HG03521 (cell line): ENCODE measurements at regions not wholly inside any gene's neighbourhood (a gene's known extent, or its start where the extent isn't known, plus 50 kb on each side); places are given as distances from the start of the nearest gene placed in this dataset.

Experiments used
- ATAC-seq: cut with Tn5 transposase; IDR thresholded peaks from one replicate; pipeline ENCODE4 v1.9.1; 2021; ENCODE audit warnings: mild to moderate bottlenecking, moderate library complexity; ENCODE audit not compliant: unreplicated experiment

DNA sequence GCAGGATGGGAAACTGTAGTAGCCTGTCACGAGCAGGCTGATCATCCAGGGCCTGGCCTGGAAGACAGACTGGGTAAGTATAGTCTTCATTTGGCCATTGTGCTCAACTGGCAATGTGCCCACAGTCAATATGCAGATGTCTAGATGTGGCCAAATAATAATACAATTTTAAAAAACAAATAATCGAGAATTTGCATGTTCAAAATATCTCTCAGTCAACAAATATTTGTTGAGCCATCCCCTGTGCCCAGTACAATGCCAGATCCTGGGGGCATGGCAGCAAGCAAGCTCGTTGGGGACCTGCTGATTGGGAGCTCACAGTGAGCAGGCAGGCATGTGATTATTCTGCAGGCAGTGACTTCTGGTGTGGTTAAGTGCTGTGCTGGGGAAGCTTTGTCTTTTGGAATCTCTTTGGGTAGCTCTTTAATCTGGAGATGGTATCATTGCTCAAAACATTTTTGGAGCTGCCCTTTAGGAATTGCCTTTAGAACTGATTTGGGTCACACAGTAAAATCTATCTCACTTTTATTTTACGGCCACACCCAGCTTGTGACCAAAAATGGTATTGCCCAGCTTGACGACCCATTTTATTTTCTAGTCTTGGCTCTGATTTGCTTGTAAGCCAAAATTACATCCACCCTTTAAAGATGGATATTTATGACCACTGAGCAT is 92.2 kb downstream of the PLCE1 start:
- no peak for ATAC-seq

DNA sequence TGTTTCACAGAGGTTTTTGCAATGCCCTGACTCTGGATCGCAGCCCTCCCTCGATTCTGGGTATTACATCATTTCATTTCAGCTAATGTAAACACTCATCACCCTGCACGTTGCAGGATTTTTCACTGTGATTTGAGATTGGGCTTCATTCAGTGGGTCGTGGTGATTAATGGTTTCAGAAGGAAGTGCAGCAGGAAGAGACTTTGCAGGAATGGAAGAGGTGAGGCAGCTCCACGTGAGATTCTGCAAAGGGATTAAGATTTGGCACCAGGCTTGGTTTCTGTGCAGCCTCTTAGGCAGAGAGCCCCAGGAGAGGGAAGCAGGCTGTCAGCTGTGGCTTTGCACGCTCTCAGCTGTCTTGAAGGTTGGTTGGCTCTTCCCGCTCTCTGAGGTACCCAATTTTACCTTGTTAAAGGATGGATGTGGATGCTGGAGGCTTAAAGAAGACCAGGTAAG is 95.2 kb downstream of the PLCE1 start:
- no peak for ATAC-seq

DNA sequence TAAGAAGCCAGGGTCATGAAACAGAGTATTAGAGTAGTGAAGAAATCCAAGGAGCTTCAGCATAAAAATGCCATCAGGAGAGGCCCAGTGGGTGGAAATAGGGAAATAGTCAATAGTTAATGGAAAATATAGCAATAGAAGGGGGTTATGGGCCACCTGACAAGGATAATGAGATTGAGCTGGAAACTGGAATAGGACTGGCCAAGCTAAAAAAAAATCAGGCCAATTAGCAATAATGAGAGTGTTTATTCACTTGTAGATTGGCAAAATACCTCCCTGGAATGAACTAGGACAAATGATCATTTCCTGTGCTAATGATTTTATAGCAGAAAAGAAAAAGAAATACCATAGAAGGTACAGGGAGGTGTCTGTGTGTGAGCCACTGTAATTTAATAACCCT is 97.9 kb downstream of the PLCE1 start:
- ATAC-seq: no peak

DNA sequence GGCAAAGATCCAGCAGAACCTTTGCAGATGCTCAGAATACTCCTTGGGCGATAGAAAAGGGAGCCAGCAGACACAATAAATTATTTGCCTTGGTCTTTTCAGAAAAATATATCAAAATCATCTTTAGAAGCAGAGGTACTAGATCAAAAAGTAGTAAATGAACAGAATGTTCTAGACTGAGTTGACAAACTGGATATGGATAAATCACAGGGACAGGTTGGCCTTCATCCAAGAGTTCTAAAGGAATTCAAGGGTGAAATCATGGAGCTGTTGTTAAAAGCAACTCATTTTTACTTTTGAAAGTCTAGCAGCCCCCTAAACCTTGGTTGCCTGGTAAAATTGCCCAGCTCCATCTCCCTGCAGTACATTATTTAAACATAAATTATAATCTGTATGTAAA is 99.1 kb downstream of the PLCE1 start:
- ATAC-seq: no peak

DNA sequence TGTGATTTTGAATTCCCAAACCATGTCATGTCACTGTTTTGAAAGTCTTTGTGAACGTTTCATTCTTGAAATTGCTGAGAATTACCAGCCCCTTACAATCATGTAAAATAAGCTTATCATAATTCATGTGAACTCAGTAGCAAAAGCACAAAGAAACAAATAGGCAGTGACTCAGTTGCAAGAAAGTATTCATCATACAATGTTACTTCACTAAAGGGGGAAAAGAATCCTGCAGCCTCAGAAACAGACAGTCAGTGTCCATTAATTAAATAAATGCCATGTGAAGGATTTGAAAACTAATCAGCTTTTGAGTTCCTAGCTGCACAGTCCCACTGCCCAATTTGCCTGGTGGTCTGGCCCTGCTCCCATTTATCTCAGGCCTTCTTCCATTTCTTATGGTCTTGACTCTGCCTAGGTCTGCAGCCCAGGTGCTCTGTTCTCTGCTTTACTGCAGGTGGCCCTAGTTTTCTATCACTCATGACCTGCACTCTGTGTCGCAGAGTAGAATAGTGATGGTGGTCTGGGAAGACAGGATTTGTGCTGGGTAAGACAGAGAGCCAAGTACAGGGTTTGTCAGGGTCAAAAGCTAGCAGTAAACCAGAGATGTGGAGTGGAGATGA is 99.7 kb downstream of the PLCE1 start:
- ATAC-seq: no peak

DNA sequence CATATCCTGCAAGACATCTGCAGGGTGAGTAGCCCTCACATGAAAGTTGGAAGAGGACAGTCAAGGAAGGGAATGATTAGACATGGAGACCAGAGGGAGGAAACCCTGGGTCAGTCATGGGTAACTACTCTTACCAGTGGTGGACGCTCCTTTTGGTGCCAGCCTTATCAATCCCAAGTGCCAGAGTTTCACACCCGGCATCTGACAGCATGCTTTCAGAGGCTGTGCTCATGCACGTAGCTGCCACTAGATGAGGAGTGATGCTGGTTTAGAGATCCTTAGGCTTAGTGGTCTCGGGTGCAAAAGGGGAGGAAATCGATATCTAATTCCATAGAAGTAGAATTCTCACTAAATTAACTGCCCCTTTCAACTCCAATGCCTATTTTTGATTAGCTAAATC is 100.8 kb downstream of the PLCE1 start:
- no peak for ATAC-seq

DNA sequence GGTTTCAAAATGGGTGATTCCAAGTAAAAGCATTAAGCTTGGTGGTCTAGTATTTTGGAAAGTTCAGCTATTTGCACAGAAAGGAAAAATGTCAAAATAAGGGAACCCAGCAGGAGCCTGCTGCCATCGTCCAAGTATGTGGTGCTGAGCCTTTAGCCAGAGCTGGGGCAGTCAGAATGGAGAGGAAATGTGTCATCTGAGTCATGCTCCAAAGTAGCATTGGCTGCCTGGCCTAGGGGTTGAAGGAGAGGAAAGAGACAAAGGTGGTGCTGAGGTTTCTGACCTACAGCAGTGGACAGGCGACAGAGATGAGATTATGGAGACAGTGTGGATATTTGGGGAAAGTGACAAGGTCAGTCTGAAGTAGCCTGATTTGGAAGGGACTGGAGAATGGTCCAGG is 103.9 kb downstream of the PLCE1 start:
- ATAC-seq: no peak

DNA sequence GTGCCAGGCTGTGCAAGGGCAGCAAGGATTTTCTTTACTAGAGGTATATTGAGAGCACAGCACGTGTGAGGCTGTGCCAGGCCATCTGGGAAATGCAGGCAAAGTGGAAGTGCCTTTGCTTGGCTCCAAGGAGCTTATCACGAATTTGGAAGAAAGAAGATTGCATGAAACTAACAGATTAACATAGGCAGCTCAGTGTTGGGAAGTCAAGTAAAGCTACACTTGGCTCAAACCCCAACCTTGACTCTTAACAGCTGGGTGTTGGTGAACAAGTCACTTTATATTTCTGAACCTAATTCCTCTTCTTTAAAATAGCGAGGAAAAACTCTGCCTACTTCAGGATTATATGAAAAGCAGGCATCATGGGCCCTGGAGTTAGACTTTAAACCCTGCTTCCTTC is 105.2 kb downstream of the PLCE1 start:
- no peak for ATAC-seq

DNA sequence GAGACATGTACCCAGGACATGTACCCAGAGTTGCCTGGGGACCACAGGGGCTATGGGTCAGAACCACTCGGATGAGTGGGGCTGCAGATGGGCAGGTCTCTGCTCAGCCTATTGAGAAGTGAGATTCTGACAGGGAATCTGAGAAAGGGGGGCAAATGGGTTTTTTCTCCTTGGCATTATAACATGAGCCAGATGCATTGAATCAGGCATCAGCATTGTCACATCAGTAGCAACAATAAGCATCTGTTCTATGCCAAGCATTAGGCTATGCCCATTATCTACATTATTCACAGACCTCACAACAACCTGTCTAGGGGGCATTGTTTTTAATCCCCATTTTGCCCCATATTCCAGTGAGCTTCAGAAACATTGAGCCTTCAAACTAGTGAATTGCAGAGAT is 108.2 kb downstream of the PLCE1 start:
- no peak for ATAC-seq

DNA sequence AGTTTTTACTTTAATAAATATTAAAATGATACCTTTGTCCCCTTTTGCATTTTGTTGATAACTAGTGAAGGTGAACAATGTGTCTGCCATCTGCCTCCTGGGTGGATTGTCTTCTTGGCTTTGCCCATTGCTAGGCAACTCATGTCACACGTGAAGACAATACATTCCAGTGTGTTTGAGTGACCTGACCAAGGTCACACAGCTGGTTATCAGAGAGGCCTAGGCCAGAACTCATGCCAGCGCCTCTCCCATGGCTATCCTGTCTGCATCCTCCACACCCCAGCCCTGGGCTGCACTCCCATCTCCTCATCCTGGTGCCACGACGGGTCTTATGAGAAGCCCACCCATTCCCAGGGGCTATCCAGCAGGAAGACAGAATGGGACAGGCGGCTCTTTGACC is 108.7 kb downstream of the PLCE1 start:
- no peak for ATAC-seq

DNA sequence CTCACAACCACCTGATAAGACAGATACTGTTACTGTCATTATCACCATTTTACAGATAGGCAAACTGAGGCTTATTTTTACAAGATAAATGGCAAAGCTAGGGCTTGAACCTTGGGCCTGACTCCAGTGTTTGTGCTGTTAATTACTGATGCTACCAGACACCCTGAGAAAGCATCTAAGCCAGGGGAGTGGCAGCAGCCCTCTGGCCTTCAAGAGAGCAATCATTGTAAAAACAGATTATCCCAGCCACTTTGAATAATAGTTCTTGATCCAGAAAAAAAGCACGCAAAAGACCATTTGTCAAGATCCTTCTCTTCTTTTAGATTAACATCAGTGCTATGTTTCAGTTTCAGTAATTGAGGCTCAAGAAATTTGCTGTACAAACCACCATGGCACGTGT is 109.5 kb downstream of the PLCE1 start:
- ATAC-seq: no peak

DNA sequence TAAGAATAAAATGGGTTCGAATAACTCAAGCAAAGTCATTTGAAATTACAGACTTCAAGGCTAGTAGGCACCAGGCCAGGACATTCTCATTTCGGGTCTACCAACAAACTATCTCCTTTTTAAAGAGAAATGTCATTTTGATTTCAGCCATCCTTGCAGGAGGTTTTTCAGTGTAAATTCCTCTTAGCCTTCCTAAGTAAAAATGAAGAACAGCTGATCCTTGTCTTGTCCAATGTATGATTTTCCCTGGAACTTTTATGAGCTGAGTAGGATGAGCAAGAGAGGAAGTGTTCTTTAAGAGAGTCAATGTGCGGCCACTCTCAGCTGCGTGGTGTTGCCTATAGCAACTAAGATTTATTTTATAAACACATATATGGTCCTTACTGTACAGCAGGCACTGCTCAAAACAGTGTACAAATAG is 110.1 kb downstream of the PLCE1 start:
- no peak for ATAC-seq

DNA sequence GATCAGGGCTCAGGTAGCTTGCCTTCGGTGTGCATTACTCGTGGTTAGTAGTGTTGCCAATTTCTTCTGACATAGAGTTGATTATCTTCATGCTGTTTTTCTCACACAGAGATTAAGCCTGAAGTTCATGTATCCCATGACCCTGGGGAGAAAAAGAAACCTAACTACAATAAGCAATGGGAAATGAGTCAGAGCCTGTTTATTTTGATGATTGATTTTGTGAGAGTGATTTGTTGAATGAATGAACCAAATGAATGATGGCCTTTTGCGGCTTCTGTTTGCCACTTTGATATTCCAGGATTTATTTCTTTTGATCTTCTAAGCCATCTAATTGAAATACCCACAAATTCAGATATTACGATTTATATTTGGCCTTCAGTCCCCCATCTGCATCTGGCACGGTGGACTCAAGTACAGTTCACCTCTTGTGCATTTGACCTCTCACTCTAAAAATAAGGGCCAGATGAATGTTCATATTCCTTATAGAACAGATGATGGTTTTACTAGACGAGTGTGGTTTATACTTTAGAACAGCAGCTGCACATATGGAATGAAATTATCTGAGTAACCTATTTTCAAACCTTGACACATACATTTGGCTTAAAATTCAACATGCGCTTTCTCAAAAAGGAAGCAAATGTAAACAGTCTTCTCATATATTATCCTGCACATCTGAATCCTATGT is 110.7 kb downstream of the PLCE1 start:
- ATAC-seq: no peak

DNA sequence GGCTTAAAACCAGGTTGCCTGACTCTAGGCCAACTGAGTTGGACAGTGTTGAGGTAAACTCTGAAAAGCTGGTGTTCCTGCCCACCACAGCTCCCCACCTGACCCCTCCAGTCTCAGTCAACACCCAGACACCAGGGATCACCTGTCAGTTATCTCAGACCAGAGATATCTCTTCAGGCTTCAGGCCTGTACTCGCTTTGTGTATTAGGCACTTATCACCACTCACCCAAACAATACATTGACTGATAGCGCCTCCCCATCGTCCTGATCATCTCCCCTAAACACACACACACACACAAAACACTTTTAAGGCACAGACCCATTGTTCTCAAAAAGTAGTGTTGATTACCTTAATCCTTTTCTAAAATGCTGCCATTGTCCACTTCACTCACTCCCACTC is 111.5 kb downstream of the PLCE1 start:
- no peak for ATAC-seq

DNA sequence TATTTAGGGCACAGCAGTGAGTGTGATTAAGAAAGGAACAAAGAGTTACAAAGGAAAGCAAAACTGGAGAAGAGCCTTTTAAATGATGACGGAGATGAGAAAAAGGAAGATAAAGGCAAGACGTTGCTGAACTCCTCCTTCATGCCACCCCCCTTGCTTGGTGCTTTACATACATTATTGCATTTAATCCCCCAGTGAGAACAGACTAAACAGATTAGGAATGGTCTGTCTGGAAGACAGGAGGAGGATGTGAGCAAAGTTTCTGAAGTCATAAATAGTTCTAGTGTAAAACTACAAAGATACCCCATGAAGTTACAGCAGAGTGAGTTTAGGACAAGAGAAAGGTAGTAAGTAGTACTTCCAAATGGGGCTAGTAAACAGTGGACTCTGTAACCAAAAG is 113.5 kb downstream of the PLCE1 start:
- ATAC-seq: no peak

DNA sequence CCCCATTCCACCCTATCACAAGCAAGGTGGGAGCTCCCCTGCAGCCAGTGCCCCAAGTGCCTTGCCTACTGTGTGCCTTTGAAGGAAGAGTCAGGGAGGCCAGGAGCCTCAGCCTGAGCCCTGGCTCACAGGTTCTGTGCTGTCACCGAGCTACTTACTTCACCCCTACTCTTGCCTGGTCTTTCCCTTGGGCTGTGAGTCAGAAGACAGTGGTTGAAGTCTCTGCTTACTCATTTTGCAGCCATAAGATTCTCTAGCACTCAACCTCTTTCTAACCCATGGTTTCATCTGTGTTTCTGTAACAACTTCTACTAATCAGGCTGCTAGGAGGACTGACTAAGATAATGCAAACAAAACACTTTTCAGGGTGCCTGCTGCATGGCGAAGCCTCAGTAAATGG is 114.5 kb downstream of the PLCE1 start:
- no peak for ATAC-seq

DNA sequence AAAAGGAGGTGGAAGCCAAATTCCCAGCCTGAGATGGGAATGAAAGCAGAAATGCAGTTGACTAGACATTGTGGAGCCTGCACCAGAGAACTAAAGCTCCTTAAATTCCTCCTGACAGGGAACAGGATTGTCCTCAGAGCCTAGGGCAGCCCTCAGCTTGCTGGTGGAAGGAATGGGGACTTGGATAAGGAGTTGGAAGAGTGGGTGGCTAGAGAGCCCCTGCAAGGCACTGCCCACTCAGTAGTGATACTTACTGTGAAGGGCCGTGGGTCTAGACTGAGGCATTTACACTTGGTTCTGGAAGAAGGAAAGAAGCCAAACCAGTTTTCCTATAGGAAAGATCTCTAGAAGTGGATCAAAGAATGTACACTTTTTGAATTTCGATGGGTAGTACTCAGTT is 117.6 kb downstream of the PLCE1 start:
- no peak for ATAC-seq

DNA sequence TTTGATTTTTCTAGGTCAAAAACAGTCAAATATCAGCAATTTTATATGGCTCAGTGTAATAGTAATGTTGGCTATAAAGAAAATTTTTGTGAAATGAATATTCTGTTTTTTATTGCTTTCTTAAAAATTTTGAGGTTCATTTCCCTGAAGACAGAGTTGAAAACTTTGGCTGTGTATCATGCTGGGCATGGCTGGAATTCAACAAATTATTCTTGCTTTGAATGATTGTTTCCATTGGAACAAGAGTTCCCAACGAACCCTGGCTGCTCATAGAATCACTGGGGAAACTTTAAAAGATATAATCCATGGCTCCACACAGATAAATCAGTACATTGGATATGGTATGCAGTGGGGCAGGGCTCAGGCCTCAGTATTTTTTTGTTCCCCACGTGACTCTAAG is 118.6 kb downstream of the PLCE1 start:
- no peak for ATAC-seq

DNA sequence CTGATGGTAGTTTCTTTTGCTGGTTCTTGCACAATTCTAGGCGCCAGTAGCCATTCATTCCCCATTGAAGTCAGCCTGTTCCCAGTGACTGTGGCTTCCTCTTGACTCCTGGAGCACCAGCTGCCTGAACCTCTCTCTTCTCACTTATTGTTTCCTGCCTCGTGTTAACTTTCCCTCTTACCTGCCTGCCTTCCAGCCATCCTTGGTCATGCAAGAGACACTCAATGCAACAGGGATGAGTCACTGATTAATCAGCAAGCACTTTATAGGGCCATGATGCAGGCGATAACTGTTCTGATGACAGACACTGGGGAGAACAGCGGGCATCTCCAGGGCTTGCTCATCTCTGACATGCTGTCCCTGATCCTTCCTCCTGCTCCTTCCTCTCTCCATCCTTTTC is 122.0 kb downstream of the PLCE1 start:
- no peak for ATAC-seq

DNA sequence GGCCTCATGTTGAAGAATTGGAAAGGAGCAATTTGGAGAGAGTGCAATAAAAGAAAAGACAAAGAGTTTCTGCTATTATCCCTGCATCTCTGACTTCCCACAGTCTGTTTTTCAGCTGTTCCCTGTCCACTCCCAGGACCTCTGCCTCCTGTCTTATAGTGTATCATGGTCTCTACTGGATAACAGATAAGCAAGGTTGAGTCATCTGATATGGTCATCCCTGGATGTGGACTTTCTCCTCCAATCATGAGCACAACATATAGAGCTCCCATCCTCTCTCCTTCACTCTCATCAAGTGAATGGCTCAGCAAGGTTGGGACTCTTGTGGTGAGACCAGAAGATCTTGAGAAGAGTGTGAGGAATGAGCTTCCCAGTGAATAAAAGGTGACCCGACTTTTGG is 123.1 kb downstream of the PLCE1 start:
- ATAC-seq: no peak

DNA sequence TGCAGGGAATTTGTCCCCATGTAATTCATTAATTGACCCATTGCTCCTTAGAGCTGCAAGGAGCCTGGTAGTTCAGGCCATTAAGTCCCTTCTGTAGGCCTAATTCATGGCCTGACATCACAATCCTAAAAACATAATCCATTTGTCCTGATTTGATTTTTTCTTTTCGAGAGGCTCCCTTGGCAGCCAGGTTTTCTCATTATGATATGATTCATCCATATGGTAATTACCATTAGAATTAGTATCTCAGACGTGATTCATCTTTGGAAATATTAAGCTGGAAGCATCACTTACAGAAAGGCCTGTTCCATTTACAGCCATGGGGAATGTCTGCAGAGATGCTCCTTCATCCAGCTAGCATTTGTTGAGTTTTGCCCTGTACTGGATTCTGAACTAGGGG is 128.5 kb downstream of the PLCE1 start:
- ATAC-seq: no peak

DNA sequence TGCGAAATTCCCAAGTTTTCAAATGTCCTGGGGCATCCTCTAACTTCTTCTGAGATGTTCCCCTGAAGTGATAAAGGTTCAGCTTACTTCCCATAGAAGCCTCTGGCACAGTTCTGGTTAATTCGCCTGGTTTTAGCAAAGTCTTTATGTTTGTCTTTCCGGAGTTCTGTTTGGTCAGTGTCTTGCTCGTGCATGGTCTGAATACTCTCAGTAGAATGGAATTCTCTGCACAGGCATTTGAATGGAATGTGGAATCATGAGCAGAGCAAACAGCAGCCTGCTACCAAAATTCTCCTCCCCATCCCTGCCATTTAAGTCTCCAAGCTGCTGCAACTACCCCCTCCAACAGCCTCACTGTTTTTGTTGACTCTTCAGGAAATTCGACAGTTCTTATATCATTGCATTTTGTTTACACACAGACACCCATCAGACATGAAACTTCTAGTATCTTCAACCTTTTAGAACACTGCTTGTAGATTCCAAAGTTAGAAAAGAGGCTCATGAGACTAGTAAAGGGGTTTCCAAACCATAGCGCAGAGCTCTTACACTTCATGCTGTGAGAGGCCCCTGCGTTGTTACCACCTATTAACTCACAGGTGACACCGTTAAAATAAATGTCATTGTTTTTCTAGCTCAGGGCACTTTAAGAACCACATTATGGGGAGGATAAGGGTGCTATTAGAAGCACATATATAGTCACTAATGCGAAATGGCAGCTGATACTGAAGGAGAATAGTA is 129.7 kb downstream of the PLCE1 start:
- no peak for ATAC-seq
